HG03139 (cell line): ENCODE measurements at regions not wholly inside any gene's neighbourhood (a gene's known extent, or its start where the extent isn't known, plus 50 kb on each side); places are given as distances from the start of the nearest gene placed in this dataset.
"Not testable (repeated sequence)": the region's sequence is repeated elsewhere in the genome, so short reads cannot be mapped to it uniquely, and the experiment has no call there.

Source experiments
- ATAC-seq: cut with Tn5 transposase; IDR thresholded peaks from one replicate; pipeline ENCODE4 v1.9.1; 2021; ENCODE audit not compliant: unreplicated experiment

DNA sequence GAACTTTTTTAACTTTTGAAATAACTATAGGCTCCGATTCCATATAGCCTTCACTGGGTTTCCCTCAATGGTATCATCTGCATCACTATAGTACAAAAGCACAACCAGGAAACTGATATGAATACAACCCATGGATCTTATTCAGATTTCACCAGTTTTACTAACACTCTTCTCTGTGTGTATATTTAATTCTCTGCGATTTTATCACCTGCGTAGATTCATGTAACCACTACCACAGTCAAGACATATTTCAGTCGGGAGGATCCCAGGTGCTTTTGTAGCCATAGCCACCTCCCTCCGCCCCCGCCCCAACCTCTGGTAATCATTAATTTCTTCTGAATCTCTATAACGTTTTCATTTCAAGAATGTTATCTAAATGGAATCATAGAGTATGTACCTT, 82.8 kb upstream of the C7orf33 start:
- no peak for ATAC-seq

DNA sequence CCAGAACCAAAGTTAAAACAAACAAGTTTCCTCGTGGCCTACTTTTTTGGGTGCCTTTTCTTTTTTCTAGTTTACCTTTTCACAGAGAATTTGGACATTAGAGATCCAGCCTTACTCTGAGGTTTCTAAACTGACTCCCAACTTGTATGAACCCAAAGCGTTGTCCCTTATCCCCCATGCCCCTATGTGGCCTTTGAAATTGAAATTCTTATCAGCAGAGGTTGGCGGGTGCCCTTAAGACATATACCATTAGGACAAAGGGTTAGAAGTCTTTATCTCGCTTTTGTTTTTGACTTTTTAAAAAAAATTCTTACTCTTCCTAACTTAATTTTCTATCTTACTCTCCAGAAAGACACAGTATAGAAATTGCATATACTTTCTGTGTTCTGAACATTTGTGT, 76.3 kb upstream of the C7orf33 start:
- ATAC-seq, result no peak

DNA sequence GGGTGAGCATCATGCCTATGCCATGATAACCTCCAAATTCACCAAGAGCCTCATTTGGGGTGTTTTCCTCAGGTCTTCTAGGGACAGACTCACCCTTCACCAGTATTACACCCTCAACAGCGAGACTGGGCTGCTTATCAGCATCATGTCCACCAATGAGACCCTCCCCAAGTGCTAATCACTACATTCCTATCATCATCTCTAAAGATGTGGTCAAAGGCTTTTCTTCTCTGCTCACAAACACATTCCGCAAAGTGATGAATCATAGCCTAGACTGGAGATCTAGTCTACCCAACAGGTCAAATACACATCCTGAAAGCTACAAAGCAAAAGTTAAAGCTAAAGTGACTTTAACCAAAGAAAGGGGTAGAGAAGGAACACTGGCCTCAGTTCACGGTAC, 75.3 kb upstream of the C7orf33 start:
- no peak for ATAC-seq

DNA sequence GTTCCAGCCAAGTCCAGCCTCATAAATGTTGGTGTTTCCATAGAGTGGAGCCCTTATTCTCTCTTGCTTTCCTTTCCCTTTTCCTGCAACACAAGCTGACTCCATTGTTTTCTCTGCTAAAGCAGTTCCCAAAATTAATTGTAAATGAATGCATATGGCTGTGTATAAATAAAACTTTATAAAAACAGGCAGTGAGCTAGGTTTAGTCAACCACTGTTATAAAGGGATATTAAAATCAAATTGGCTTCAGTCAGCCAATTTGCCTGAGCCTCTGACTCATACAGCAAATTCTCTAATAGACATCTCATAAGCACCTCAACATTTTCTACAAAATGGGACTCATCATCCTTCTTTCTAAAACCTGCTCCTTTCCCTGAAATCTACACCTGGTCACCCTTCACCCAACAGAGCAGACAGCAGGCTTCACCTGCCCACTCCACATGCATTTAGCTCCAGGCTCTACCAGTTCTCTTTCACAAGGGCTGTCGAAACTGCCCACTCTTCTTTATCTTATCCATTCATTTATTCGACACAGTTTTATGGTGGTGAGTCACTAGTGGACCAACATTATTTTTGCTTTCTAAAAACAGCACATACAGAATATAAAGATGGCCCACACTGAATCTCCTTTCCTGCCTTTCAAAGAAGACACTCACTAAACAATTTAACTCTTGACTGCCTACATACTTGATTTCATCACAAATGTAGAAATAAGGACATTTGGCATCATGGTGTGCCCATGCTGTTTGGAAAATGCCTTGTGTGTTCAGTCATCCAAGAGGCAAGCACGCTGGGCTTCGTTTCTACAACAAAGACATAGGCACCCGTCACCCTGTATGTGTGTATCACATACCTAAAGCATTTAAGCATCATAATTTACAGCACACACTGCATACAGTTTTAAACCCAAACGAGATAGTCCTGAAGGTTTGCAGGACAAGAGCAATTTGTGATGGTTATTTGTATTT, 74.6 kb upstream of the C7orf33 start:
- ATAC-seq, result no peak

DNA sequence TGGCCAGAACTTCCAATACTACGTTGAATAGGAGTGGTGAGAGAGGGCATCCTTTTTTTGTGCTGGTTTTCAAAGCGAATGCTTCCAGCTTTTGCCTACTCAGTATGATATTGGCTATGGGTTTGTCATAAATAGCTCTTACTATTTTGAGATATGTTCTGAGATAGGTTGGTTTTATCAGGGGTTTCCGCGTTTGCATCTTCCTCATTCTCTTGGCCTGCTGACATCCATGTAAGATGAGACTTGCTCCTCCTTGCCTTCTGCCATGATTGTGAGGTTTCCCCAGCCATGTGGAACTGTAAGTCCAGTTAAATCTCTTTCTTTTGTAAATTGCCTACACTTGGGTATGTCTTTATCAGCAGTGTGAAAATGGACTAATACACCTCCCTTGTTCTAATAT, 71.2 kb upstream of the C7orf33 start:
- not testable (repeated sequence) for ATAC-seq

DNA sequence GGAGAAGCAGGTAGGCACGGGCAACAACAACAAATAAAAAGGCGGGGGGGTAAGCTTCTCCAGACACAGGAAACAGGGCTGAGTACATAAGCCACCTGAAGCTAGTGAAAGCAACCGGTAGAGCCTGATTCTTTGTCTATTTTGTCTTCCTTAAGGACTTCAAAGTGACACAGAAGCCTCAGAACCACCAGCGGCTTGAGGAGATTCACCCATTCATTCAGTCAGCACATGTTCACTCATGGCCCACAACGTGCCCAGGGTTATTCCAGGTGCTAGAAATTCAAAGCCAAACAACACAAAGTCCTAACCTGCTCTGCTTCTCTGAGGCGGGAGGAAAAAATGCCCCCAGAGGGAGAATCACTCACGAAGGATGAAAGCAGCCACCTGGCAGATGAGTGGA, 69.3 kb upstream of the C7orf33 start:
- ATAC-seq, result no peak

DNA sequence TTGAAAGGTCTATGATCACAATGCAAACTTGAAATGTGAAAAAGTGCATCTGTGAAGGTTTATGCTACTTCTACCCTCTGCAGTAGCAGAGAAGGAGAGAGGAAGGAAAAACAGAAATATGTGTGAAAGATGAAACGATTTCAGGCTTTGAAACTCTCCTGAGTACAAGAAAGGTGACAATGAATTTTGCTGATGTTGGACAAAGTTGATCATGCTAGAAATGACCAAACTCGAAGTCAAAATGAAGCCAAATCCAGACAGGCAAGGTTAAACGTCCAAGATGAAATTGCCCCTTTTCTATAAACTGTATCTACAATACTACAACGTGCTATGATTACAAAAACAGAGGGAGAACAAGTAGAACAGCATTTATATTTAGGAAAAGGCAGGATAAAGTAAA, 67.0 kb upstream of the C7orf33 start:
- no peak for ATAC-seq

DNA sequence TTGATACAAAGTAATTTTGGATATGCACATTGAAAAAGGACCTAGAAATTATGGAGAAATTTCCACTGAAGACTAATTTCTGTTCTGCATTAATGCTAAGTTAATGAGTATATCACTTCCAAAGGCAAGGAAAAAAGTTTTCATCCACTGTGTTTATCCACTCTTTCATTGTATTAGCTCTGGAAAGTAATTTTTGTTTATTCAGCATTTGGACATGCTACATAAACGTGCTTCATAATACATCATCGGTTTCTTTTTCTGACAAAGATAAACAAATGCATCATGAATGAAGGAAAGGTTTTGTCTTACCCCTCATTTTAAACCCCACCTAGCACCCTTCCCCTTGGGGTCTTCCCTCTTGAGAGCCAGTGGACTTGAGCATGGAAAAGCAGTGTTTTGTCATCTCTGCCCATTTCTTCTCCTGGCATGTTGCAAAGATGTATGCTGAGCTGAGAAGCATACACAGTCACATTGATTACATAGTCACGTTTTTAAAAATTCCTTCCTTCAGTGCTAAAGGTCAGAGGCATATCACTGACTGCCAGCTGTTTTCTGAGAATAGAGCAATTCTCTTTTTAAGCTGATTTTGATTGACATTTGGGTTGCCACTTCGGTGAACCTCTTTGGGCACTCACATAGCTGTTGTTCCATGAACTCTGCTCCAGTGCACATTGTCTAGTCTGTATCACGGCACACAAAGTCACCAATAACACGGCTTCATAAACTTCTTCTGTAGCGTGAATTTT, 65.9 kb upstream of the C7orf33 start:
- ATAC-seq, result no peak

DNA sequence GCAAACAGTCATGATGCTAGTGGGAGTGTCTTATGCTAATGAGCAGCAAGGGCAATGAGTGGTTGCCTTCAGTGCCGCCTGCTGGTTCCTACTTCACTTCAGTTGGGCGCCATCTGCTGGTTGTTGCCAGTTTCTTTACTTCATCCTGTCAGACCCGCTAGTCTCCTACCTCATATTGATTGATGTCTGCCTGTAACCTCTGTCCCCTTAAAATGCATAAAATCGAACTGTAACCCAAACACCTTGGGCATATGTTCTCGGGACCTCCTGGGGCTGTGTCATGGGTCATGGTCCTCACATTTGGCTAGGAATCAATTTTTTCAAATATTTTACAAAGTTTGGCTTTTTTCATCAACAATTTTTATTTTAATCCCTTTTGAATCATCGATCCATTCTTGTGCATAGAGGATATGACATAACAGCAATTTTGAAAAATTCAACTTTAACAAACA, 62.8 kb upstream of the C7orf33 start:
- ATAC-seq, result peak; percentile 94

DNA sequence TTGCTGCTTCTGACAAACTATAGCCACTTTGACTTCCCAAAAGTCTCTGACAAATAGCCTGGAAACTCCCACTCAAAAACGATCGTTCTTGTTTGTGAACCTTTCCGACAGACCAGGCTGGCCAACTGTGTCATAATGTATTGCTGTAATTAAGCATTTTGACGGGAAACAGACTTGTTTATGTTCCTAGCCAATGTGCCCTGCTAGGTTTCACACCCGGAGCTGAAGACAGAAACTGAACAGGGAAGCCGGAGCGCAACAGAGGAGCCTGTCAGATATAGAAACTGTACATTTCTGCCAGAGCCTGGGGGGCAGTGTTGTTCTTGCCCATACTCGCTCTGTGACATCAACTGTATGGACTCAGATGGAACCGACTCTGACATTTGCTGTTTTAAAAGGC, 55.3 kb upstream of the C7orf33 start:
- ATAC-seq, result no peak

DNA sequence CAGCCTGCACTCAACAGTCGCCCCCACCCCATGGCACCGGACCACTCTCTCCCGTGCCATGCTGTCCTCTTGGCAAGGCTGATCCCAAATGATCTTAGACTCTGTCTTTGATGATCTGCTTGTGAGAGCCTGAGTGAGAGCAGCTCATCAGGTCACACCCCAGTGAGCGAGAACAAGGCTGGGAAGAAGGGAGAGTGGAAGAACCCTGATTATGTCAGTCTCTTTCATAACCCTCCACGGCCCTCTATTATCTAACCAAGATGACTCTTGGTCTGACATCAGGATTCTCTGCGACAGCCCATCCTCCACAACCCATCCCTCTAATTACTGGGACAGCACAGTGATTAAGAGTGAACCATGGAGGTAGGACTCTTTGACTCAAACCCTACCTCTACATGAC, 53.1 kb upstream of the C7orf33 start:
- ATAC-seq, result no peak

DNA sequence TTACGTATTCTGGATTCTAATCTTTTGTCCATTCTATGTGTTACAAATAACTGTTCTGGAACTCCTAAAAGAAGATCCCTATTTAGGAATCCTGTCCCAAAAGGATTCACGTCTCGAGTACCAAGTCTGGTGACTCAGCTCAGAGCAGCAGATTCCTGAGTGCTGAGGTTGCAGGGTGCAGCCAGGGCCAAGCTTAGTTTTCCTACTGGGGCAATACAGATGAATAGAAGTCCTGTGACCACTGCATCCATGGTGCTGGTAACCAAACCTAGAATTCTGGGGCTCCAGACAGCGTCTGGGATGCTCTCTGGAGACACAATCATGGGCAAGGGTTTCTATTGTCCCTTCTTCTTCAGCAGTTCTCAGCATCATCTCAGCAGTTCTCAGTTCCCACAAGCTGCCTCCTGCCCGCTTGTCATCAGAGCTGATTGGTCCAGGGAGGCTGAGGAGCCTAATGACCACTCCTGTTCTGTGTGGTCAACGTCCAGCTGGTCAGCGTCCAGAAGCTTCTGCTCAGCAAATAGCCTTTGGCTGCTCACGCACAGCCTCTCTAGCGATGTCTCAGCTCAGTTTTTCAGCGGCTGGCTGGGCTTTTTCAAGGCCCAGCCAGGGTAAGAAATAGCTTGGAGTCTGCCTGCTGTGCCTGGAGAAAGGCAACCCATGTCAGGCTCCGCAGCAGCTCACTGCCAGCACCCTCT, 50.4 kb upstream of the C7orf33 start:
- ATAC-seq, result no peak
